22Rv1 (cell line): ENCODE measurements at regions not wholly inside any gene's neighbourhood (a gene's known extent, or its start where the extent isn't known, plus 50 kb on each side); places are given as distances from the start of the nearest gene placed in this dataset.

Experiments used
- H3K27ac ChIP-seq: fragments of 450-650 bp; 2 replicates; pipeline ENCODE4 v1.5.1; 2017
- ZFX ChIP-seq: fragments of 450-650 bp; IDR thresholded peaks from 2 replicates; pipeline ENCODE4 v1.6.1; 2017; ENCODE audit warnings: antibody characterized with exemption, borderline replicate concordance
- TF ChIP-seq, protein P1 (sequence below): fragments of 450-650 bp; IDR thresholded peaks from 2 replicates; pipeline ENCODE4 v1.5.1; 2017; ENCODE audit warnings: mild to moderate bottlenecking

DNA sequence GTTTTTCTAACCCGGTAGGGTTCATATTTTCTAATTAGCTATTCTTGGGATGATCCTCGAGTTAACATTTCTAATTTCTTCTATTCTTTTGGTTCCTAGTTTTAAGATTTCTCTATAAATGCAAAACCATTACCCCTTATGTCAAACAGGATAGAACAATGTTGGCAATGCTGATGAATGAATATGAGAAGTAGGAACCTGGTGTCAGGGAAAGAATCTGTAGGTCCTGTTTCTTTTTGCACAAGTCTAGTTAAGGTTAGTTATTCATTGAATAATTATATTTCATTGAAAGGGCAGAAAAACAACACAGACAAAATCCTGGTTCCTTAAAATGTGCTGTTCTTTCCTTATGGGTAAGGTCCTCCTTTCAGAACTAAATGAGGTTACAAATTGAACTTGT, 766.4 kb upstream of the FAM98A start:
- TF ChIP-seq, protein P1, sequence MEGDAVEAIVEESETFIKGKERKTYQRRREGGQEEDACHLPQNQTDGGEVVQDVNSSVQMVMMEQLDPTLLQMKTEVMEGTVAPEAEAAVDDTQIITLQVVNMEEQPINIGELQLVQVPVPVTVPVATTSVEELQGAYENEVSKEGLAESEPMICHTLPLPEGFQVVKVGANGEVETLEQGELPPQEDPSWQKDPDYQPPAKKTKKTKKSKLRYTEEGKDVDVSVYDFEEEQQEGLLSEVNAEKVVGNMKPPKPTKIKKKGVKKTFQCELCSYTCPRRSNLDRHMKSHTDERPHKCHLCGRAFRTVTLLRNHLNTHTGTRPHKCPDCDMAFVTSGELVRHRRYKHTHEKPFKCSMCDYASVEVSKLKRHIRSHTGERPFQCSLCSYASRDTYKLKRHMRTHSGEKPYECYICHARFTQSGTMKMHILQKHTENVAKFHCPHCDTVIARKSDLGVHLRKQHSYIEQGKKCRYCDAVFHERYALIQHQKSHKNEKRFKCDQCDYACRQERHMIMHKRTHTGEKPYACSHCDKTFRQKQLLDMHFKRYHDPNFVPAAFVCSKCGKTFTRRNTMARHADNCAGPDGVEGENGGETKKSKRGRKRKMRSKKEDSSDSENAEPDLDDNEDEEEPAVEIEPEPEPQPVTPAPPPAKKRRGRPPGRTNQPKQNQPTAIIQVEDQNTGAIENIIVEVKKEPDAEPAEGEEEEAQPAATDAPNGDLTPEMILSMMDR = no peak
- TF ChIP-seq ZFX = no peak
- no peak overlapping the region for H3K27ac ChIP-seq

DNA sequence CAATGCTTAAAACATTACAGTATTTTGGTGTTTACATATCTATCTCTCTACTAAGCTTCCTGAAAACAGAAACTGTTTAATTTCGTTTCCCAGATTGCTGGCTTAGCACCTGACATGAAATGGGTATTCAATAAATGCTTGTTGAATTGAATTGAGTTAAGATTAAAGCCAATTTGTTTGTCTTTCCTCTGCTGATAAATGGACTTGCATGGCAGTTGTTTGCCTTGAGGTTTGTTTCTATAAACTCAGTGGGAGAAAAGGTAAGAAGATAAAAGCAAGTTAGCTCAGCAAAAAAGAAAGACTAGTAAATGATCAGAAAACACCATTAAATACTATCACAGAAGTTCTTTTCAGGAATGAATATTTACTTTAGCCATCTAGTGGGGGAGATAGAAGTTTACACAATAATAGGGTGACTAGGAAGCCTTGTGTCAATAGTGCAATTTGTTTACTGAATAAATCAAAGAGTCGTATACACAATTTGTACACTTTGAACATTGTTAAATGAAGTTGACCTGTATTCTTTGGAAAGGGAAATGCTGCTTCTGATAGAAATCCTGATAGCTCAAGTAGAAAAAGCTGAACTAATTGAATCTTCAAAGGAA, 754.5 kb upstream of the FAM98A start:
- TF ChIP-seq ZFX = no peak
- TF ChIP-seq, protein P1 = peak; percentile 34
- H3K27ac ChIP-seq = peak overlapping the region; percentile 15; the same call in 1 of the 2 replicates

DNA sequence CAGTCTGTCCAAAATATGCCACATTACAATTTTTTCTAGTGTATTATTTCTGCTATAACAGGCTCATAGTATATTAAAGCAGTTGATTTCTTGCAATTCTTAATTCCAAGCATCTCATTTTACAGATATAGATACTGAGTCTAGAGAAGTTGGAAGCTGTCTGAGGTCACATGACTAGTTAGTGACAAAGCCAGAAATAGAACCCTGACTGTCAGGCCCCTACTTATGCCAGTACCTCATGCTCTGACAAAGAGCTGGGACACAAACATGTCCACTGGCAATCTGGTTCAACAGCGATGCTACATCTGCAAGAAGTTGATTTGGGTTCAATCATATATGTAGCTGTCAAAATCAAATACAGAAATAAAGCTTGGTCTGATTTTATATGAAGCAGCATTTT, 750.4 kb upstream of the FAM98A start:
- TF ChIP-seq, protein P1 = no peak
- no peak for TF ChIP-seq ZFX
- H3K27ac ChIP-seq = no peak overlapping the region

DNA sequence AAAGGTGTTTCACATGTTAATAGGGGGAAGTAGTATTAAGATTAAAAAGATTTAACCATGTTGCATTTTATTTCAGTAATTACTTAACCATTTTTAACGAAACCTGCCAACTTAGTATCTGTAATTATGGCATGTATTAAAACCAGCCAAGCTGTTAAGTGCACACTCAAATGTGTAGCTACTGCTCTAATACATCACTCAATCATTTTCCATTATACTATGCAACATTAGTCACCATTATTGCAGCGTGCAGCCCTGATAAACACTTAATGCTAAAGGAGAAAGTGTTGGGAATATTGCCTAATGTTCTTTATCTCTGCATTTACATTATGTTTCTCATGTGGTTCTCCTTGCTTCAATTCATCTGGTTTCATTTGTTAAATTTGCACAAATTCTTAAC, 745.9 kb upstream of the FAM98A start:
- TF ChIP-seq, protein P1 = no peak
- no peak for TF ChIP-seq ZFX
- no peak overlapping the region for H3K27ac ChIP-seq

DNA sequence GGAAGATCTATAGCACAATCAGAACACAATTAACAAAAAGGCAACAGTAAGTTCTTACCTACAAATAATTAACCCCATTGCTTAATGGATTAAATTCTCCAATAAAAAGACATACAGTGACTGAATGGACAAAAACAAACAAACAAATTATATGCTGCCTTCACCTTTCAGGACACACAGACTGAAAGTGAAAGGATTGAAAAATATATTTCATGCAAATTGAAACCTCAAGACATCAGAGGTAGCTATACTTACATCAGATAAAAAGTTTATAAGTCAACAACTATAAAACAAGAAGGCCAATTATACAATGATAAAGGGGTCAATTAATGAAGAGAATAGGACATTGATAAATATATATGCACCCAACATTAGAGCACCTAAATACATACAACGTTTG, 741.2 kb upstream of the FAM98A start:
- no peak overlapping the region for H3K27ac ChIP-seq
- TF ChIP-seq ZFX = no peak
- TF ChIP-seq, protein P1 = no peak

DNA sequence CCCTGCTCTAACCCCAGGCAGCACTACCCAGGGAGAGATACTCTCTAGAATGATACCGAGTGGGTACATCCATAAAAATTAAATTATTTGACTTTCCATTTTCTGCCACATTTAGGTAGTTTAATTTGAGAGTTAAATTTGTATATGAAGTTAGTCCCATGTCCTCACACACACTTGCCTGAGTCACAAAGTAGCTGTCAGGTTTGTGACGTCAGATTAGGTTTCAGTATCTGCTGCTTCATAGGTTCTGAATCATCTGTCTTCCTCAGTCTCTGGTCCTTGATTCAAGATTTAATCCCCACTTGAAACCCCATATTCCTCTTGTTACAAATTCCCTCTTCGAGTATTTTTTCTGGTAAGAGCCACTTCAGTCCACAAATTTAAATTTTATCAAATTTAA, 738.6 kb upstream of the FAM98A start:
- H3K27ac ChIP-seq = no peak overlapping the region
- TF ChIP-seq, protein P1 = no peak
- no peak for TF ChIP-seq ZFX

DNA sequence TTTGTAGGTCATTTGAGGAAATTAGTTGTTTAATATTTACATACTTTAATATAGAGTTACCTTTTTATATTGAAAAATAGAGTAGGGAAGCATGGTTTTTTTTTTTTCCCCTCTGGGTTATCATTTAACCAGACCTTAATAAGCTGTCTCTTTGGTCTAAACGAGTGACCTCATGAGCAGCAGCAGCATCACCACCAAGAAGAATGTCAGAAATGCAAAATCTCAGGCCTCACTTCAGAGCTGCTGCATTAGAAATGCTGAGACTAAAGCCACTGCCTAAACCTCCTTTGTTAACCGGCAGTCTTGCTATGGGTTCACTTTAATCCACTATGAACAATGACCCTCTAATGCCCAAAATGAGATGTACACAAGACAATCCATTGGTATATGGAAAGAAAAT, 733.7 kb upstream of the FAM98A start:
- TF ChIP-seq, protein P1 = no peak
- TF ChIP-seq ZFX = no peak
- H3K27ac ChIP-seq = no peak overlapping the region
